ENCODE measurements at regions not wholly inside any gene's neighbourhood (a gene's known extent, or its start where the extent isn't known, plus 50 kb on each side); places are given as distances from the start of the nearest gene placed in this dataset.

DNA sequence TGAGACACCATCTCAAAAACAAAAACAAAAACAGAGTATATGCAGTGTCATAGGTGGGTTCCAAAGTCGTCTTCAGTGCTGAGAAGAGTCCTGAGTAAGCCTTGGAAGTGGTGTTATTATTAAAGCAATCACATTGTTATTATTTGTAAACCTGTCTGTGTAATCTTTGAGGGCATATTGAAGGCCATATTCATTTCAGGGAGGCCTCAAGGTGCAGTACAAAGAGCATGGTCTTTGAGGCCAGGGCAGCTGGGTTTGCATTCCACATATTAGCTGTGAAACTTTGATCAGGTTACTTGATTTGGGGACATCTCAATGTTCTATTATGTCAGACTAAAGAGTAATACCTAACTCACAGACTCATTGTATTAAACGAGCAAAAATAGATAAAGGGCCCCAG is 139.3 kb upstream of the SOX4 start:
- TF ChIP-seq GATA2 (IDR thresholded peaks at IDR 0.05; ENCODE audit: low read depth, low read length) = no peak
- TF ChIP-seq GATA3 (IDR thresholded peaks at IDR 0.05; ENCODE audit: low read depth, low read length) = no peak

Measured in SH-SY5Y (cell line).